ENCODE measurements at regions not wholly inside any gene's neighbourhood (a gene's known extent, or its start where the extent isn't known, plus 50 kb on each side); places are given as distances from the start of the nearest gene placed in this dataset.

DNA sequence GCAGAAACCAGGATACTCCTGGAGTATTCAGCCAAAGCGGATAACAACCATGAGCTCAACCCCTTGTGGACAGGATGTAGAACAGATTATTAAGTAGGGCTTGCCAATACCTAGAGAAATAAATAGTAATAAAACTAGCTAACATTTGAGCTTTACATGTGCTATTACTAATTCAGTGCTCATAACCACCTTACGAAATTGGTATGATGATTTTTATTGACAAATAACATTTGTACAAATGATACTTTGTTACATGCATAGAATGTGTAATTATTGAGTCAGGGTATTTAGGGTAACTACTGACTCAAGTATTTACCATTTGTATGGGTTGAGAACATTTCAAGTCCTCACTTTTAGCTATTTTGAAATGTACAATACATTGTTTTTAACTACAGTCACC, 287.9 kb downstream of the CDC5L start:
- Mint-ChIP-seq H3K27ac (ENCODE audit: unreplicated experiment) (no peak overlapping the region), H3K4me3 (ENCODE audit: unreplicated experiment) (no peak overlapping the region), H3K27me3 (ENCODE audit: insufficient read depth, unreplicated experiment) (peaks cover 9% of the 10 kb centered on the region), H3K9me3 (ENCODE audit: unreplicated experiment) (no peaks in the 10 kb centered on the region), H3K4me1 (ENCODE audit: low read depth, unreplicated experiment) (no peaks in the 10 kb centered on the region), H3K36me3 (ENCODE audit: insufficient read depth, unreplicated experiment) (no peaks in the 10 kb centered on the region)
- CTCF ChIA-PET: no interaction called here
- no TSS peak for BruUV-seq (replicated peaks)
- DNase-seq: no peak
- no peaks in the 10 kb centered on the region for H3K36me3 ChIP-seq (ENCODE audit: control insufficient read depth, insufficient read depth, low read length)
- H3K4me3 ChIP-seq (ENCODE audit: low read depth, low read length): no peak overlapping the region
- intact Hi-C loops (cut with micrococcal nuclease; ENCODE audit: unreplicated experiment): no loop called here
- no peaks in the 10 kb centered on the region for H3K27me3 ChIP-seq (replicated peaks; ENCODE audit: control insufficient read depth, insufficient read depth, low read length)
- no peak for TF ChIP-seq CTCF (IDR thresholded peaks at IDR 0.05; ENCODE audit: insufficient read depth in 1 of 2, low read depth in 1 of 2, low read length in 1 of 2, severe bottlenecking in 1 of 2, unreplicated experiment in 1 of 2)
- POLR2A ChIA-PET: no interaction called here
- H3K4me1 ChIP-seq: no peaks in the 10 kb centered on the region
- H3K9me3 ChIP-seq: no peaks in the 10 kb centered on the region

GRCh38 chr6:44676246-44676790, 288.8 kb downstream of the CDC5L start:
- Histone ChIP-seq H3K4me1 (no peaks in the 10 kb centered on the region), H3K27me3 (replicated peaks; ENCODE audit: control insufficient read depth, insufficient read depth, low read length) (no peaks in the 10 kb centered on the region), H3K4me3 (ENCODE audit: low read depth, low read length) (no peak overlapping the region), H3K9me3 (no peaks in the 10 kb centered on the region), H3K36me3 (ENCODE audit: control insufficient read depth, insufficient read depth, low read length) (no peaks in the 10 kb centered on the region)
- Mint-ChIP-seq H3K27ac (ENCODE audit: unreplicated experiment) (no peak overlapping the region), H3K4me3 (ENCODE audit: unreplicated experiment) (no peak overlapping the region), H3K9me3 (ENCODE audit: unreplicated experiment) (no peaks in the 10 kb centered on the region), H3K4me1 (ENCODE audit: low read depth, unreplicated experiment) (no peaks in the 10 kb centered on the region), H3K36me3 (ENCODE audit: insufficient read depth, unreplicated experiment) (no peaks in the 10 kb centered on the region), H3K27me3 (ENCODE audit: insufficient read depth, unreplicated experiment) (peaks cover 12% of the 10 kb centered on the region)
- ChIA-PET CTCF (no interaction called here), POLR2A (no interaction called here)
- BruUV-seq (replicated peaks): no TSS peak
- TF ChIP-seq CTCF (IDR thresholded peaks at IDR 0.05; ENCODE audit: insufficient read depth in 1 of 2, low read depth in 1 of 2, low read length in 1 of 2, severe bottlenecking in 1 of 2, unreplicated experiment in 1 of 2): no peak
- intact Hi-C loops (cut with micrococcal nuclease; ENCODE audit: unreplicated experiment): no loop called here
- no peak for DNase-seq

DNA sequence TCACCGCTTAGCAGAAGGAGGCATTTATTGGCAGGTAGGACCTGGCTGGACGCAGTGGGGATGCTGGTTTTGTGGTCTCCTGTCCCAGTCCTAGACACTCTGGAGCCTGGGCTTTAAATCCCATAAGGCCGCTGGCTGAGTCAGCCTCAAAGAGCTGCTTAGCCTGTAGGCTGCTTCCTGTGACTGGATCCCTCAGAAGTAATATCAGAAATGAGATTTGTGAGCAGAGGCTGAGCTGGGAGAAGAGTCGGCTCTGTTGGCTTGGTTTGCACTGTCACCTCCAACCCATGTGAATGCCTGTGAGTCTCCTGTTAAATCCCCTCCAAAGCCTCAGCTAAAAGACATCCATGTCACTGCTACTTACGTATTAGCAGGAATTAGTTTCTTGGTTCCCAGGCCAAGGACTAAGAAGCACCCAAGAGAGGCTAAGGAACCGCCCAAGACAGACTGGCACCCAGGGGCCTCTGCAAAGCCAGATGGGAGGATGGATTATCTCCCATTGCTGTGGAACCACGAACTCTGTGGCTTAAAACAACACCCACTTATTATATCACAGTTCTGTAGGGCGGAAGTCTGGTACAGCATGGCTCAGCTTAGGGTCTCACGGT, 289.4 kb downstream of the CDC5L start:
- ChIA-PET POLR2A (no interaction called here), CTCF (no interaction called here)
- Mint-ChIP-seq H3K36me3 (ENCODE audit: insufficient read depth, unreplicated experiment) (no peaks in the 10 kb centered on the region), H3K9me3 (ENCODE audit: unreplicated experiment) (no peaks in the 10 kb centered on the region), H3K4me1 (ENCODE audit: low read depth, unreplicated experiment) (no peaks in the 10 kb centered on the region), H3K27ac (ENCODE audit: unreplicated experiment) (no peak overlapping the region), H3K27me3 (ENCODE audit: insufficient read depth, unreplicated experiment) (peaks cover 17% of the 10 kb centered on the region), H3K4me3 (ENCODE audit: unreplicated experiment) (no peak overlapping the region)
- BruUV-seq (replicated peaks): no TSS peak
- no peak for DNase-seq
- Histone ChIP-seq H3K27me3 (replicated peaks; ENCODE audit: control insufficient read depth, insufficient read depth, low read length) (no peaks in the 10 kb centered on the region), H3K36me3 (ENCODE audit: control insufficient read depth, insufficient read depth, low read length) (no peaks in the 10 kb centered on the region), H3K9me3 (no peaks in the 10 kb centered on the region), H3K4me1 (no peaks in the 10 kb centered on the region), H3K4me3 (ENCODE audit: low read depth, low read length) (no peak overlapping the region)
- TF ChIP-seq CTCF (IDR thresholded peaks at IDR 0.05; ENCODE audit: insufficient read depth in 1 of 2, low read depth in 1 of 2, low read length in 1 of 2, severe bottlenecking in 1 of 2, unreplicated experiment in 1 of 2): no peak
- intact Hi-C loops (cut with micrococcal nuclease; ENCODE audit: unreplicated experiment): no loop called here
